HUES64 (cell line): ENCODE measurements at regions not wholly inside any gene's neighbourhood (a gene's known extent, or its start where the extent isn't known, plus 50 kb on each side); places are given as distances from the start of the nearest gene placed in this dataset.
"Not testable (repeated sequence)": the region's sequence is repeated elsewhere in the genome, so short reads cannot be mapped to it uniquely, and the experiment has no call there.

Source experiments
- H3K27ac ChIP-seq: 2 replicates; pipeline ENCODE4 v1.7.0; 2013; ENCODE audit warnings: low read depth, low read length, inconsistent platforms
- H3K27me3 ChIP-seq: 2 replicates; pipeline ENCODE4 v1.6.1; 2013; ENCODE audit warnings: mild to moderate bottlenecking, low read length; ENCODE audit not compliant: insufficient read depth
- H3K36me3 ChIP-seq: 2 replicates; pipeline ENCODE4 v1.6.1; 2013; ENCODE audit warnings: mild to moderate bottlenecking, low read length; ENCODE audit not compliant: insufficient read depth
- H3K4me1 ChIP-seq: 2 replicates; pipeline ENCODE4 v1.6.1; 2013; ENCODE audit warnings: mild to moderate bottlenecking, low read length, moderate library complexity; ENCODE audit not compliant: insufficient read depth
- H3K4me3 ChIP-seq: 2 replicates; pipeline ENCODE4 v1.5.1; 2013; ENCODE audit warnings: mild to moderate bottlenecking, low read length, moderate library complexity
- H3K9ac ChIP-seq: 2 replicates; pipeline ENCODE4 v1.6.1; 2013; ENCODE audit warnings: mild to moderate bottlenecking, low read depth, low read length
- H3K9me3 ChIP-seq: 2 replicates; pipeline ENCODE4 v1.6.1; 2013; ENCODE audit warnings: low read depth, low read length; ENCODE audit not compliant: insufficient read depth
- WGBS: fragments of 150-250, 120-280 bp; methylation state at CpG from one replicate; pipeline ENCODE4 v1.1.7; 2013; ENCODE audit warnings: missing lambda C conversion rate; 5-methylcytosine and 5-hydroxymethylcytosine counted together

GRCh38 chr7:148515237-148515636, 75.3 kb upstream of the C7orf33 start:
- 89% methylated on average over 3 of the region's 3 CpGs for WGBS
- Histone ChIP-seq H3K9ac (no peak overlapping the region), H3K4me1 (0 out of 2 replicates have a peak, but pooled peaks cover 4% of the 10 kb centered on the region), H3K27ac (no peak overlapping the region), H3K9me3 (no peaks in the 10 kb centered on the region), H3K27me3 (no peaks in the 10 kb centered on the region), H3K4me3 (no peak overlapping the region), H3K36me3 (no peaks in the 10 kb centered on the region)

- Histone ChIP-seq H3K4me1 (0 out of 2 replicates have a peak, but pooled peaks cover 4% of the 10 kb centered on the region), H3K9me3 (no peaks in the 10 kb centered on the region), H3K27me3 (no peaks in the 10 kb centered on the region), H3K27ac (no peak overlapping the region), H3K36me3 (no peaks in the 10 kb centered on the region), H3K9ac (no peak overlapping the region), H3K4me3 (no peak overlapping the region)
- WGBS = 82% methylated on average over 6 of the region's 6 CpGs
Observed at GRCh38 chr7:148515728-148516695, 74.6 kb upstream of the C7orf33 start.

GRCh38 chr7:148519386-148519785, 71.2 kb upstream of the C7orf33 start:
- H3K9me3 ChIP-seq, H3K9ac ChIP-seq, H3K27me3 ChIP-seq, H3K36me3 ChIP-seq, H3K4me3 ChIP-seq, H3K27ac ChIP-seq, H3K4me1 ChIP-seq: not testable (repeated sequence)
- WGBS = 95% methylated on average over 4 of the region's 4 CpGs

- Histone ChIP-seq H3K4me1 (peaks cover 2% of the 10 kb centered on the region; the same call in 1 of the 2 replicates), H3K9ac (no peak overlapping the region), H3K4me3 (no peak overlapping the region), H3K27me3 (no peaks in the 10 kb centered on the region), H3K9me3 (no peaks in the 10 kb centered on the region), H3K27ac (no peak overlapping the region), H3K36me3 (no peaks in the 10 kb centered on the region)
- WGBS = 87% methylated on average over 7 of the region's 7 CpGs
Observed at GRCh38 chr7:148521271-148521670, 69.3 kb upstream of the C7orf33 start.

- Histone ChIP-seq H3K9ac (no peak overlapping the region), H3K4me3 (no peak overlapping the region), H3K36me3 (no peaks in the 10 kb centered on the region), H3K4me1 (peaks cover 10% of the 10 kb centered on the region; the same call in 1 of the 2 replicates), H3K9me3 (no peaks in the 10 kb centered on the region), H3K27ac (no peak overlapping the region), H3K27me3 (no peaks in the 10 kb centered on the region)
- WGBS = 89% methylated on average over 4 of the region's 4 CpGs
Observed at GRCh38 chr7:148523550-148523949, 67.0 kb upstream of the C7orf33 start.

- H3K9me3 ChIP-seq = no peaks in the 10 kb centered on the region
- H3K9ac ChIP-seq = no peak overlapping the region
- H3K36me3 ChIP-seq = no peaks in the 10 kb centered on the region
- no peaks in the 10 kb centered on the region for H3K27me3 ChIP-seq
- no peak overlapping the region for H3K4me3 ChIP-seq
- peaks cover 10% of the 10 kb centered on the region; the same call in 1 of the 2 replicates for H3K4me1 ChIP-seq
- 94% methylated on average over 7 of the region's 7 CpGs for WGBS
- H3K27ac ChIP-seq = no peak overlapping the region
Observed at GRCh38 chr7:148524479-148525224, 65.9 kb upstream of the C7orf33 start.

- no peak overlapping the region for H3K9ac ChIP-seq
- no peak overlapping the region for H3K27ac ChIP-seq
- H3K4me1 ChIP-seq = peaks cover 10% of the 10 kb centered on the region; the same call in 1 of the 2 replicates
- H3K4me3 ChIP-seq = no peak overlapping the region
- H3K36me3 ChIP-seq = no peaks in the 10 kb centered on the region
- WGBS = 63% methylated on average over 5 of the region's 6 CpGs
- H3K9me3 ChIP-seq = no peaks in the 10 kb centered on the region
- H3K27me3 ChIP-seq = no peaks in the 10 kb centered on the region
Observed at GRCh38 chr7:148527717-148528168, 62.8 kb upstream of the C7orf33 start.

GRCh38 chr7:148535217-148535616, 55.3 kb upstream of the C7orf33 start:
- no peaks in the 10 kb centered on the region for H3K36me3 ChIP-seq
- H3K4me1 ChIP-seq = peaks cover 3% of the 10 kb centered on the region; the same call in 1 of the 2 replicates
- WGBS = 95% methylated on average over 9 of the region's 9 CpGs
- H3K4me3 ChIP-seq = no peak overlapping the region
- H3K27ac ChIP-seq = no peak overlapping the region
- H3K9ac ChIP-seq = no peak overlapping the region
- no peaks in the 10 kb centered on the region for H3K9me3 ChIP-seq
- H3K27me3 ChIP-seq = no peaks in the 10 kb centered on the region

- Histone ChIP-seq H3K36me3 (no peaks in the 10 kb centered on the region), H3K27me3 (no peaks in the 10 kb centered on the region), H3K4me3 (no peak overlapping the region), H3K9me3 (no peaks in the 10 kb centered on the region), H3K27ac (no peak overlapping the region), H3K4me1 (peaks cover 6% of the 10 kb centered on the region; the same call in 1 of the 2 replicates), H3K9ac (no peak overlapping the region)
- 87% methylated on average over 6 of the region's 6 CpGs for WGBS
Observed at GRCh38 chr7:148537435-148537834, 53.1 kb upstream of the C7orf33 start.

- H3K9ac ChIP-seq = no peak overlapping the region
- no peaks in the 10 kb centered on the region for H3K27me3 ChIP-seq
Observed at GRCh38 chr7:148540041-148540738, 50.4 kb upstream of the C7orf33 start.

More at GRCh38 chr7:148540041-148540738, 50.4 kb upstream of the C7orf33 start:
- H3K4me3 ChIP-seq = no peak overlapping the region
- no peaks in the 10 kb centered on the region for H3K36me3 ChIP-seq
- H3K9me3 ChIP-seq = no peaks in the 10 kb centered on the region
- peaks cover 6% of the 10 kb centered on the region; the same call in 1 of the 2 replicates for H3K4me1 ChIP-seq
- 80% methylated on average over 11 of the region's 11 CpGs for WGBS
- no peak overlapping the region for H3K27ac ChIP-seq
